Skin of body (tissue), 1 donor: ENCODE measurements at regions not wholly inside any gene's neighbourhood (a gene's known extent, or its start where the extent isn't known, plus 50 kb on each side); places are given as distances from the start of the nearest gene placed in this dataset.

Experiments used
- DNase-seq: peaks from one replicate; lab custom pipeline; 2025; lab: John Stamatoyannopoulos, UW

DNA sequence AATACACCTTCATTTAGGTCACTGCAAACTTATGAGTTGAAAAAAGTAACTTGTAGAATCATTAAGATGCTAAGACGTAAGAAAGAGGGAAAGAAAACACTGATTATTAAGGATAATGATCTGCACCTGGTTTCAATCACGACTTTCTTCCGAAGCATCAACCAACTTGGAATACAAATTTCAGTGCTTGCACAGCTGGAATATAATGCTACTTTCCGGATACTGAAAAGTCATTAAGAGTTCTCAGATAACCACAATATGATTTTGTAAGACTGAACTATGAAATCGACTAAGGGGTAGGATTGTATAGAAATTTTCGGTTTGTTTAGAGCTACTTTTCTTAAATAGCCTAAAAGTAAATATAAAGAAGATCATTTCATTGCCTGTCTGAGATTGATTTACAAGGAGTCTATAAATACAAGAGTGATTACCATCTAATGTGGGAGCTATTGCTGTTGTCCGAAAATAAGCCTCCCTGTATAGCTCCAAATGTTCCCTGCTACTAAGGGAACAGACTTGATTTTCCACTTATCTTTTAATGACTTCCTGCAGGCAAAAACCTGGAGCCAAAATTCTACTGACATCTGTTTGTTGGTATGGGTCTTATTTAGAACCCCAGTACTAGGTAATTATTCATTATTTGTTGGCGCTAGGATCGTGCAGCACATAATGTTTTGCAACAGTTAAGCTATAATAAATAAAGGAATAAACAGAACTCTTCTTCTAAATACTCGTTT lies 673.3 kb downstream of the KCNT2 start:
- DNase-seq = peak; percentile 88

DNA sequence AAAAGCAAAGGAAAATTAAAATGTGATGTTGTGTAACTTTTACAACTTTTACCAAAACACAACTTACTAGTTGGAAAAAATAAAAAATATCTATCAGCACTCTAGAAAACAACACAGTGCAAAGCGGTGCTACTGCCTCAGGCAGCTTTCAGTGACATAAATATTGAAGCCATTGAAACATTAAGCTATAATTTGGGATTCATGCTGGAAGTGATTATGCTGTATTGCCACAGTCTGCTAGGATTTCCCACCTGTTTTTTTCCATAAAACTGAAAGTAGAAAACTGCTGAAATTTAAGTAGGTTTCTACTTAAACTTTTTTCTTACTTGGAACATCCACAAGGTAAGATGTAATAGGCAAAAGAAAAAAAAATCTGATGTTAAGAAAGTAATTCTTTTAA lies 674.4 kb downstream of the KCNT2 start:
- no peak for DNase-seq

DNA sequence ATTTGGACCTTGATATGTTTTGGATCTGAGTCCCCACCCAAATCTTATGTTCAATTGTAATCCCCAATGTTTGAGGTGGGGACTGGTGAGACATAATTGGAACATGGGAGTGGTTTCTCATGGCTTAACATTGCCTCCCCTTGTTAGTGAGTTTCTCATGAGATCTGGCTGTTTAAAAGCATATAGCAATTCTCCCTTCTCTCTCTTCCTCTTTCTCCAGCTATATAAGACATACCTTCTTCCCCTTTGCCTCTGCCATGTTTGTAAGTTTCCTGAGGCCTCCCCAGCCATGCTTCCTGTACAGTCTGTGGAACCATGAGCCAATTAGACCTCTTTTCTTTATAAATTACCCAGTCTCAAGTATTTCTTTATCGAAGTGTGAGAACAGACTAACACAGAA lies 692.4 kb downstream of the KCNT2 start:
- no peak for DNase-seq

DNA sequence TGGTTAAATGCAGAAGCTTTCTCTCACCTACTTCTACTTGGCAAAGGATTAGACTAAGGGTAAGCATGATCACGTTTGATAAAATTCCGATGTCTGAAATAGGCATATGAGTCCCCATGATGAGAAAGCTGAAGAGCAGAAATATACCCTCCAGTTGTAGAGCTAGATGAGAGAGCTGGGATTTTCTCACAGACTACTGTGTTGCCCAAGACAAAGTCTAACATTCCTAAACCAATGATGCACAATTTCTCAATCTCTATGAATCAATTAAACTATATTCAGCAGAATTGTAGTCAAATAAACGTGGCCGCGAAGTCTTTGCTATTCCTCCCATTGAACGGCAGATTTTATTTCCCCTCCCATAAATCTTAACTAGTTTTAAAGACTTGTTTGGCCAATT lies 699.2 kb downstream of the KCNT2 start:
- no peak for DNase-seq

DNA sequence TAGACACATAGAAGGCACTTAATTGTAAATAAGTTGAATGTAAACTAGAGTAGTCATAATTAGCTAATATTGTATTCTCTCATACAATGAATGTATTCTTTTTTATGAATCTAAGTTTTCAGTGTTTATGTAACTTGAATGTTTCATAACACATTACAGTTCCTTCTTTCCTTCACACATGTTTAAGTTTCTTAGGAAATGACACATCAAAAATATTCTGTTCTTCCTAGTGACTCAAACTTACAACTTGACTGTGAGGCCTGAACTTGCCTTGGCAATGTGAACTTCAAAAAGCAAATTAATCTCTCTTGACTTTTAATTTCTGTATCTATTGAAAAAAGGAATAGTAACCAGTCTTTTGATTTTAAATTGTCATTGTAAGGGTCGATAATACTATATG lies 700.1 kb downstream of the KCNT2 start:
- no peak for DNase-seq

DNA sequence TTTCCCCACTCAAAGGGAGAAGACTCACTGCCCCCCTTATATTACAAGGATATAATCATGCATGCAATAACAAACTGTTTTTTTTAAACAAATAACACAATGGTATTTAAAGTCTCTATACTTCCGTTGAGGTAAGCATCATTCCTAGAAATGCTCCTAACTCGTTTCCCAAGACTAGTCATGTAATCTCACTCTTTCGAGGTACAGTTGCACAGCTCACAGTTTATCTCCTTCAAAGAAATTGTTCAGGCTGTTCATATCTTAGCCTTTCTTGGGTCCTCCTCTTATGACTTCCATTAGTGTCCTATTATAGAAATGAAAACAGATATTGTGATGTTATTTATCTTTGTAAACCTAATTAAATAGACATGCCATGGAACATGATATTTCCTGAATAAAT lies 705.0 kb downstream of the KCNT2 start:
- no peak for DNase-seq

DNA sequence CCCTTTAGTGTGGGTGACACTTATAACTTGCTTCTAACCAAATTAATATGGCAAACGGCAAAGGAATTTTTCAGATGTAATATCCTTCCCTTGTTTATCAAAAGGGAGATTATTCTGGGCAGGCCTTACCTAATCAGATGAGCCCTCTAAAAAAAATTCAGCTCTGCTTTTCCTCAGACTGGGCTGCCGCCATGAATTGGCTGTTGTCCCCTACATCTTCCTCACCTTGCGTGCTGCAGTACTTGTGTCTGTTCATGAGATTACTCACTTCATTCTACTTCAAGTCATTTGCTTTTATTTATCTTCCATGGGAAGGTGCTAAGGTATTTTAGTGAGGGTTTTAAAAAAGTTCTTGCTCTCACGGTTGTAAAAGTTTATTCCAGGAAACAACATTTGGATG lies 705.5 kb downstream of the KCNT2 start:
- DNase-seq = no peak

GRCh38 chr1:195899762-195900352 lies 708.4 kb downstream of the KCNT2 start:
- no peak for DNase-seq

GRCh38 chr1:195898924-195899323 lies 709.3 kb downstream of the KCNT2 start:
- DNase-seq = no peak

- DNase-seq = no peak
These were observed 709.9 kb downstream of the KCNT2 start for GRCh38 chr1:195898373-195898772.

DNA sequence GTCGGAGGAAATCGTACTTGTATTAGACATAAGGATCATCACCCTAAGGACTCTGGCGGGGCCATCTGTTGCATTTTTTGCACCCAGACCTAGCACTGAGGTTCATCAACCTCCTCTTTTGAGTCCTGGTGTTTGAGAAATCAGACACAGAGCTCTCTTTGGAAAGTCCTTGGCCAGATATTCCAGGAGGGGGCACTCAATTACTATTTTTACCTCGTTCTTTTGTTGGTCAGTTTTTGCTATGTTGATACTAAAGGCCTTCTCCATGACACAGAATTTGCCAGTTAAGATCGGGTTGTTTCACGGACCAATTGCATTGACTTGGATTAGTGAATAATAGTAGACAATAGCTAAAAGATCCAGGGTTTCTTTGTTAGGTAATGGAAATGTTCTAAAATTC lies 711.2 kb downstream of the KCNT2 start:
- DNase-seq = no peak

- DNase-seq = no peak
These were observed 713.8 kb downstream of the KCNT2 start for GRCh38 chr1:195894411-195894810.

GRCh38 chr1:195886000-195886399 lies 722.2 kb downstream of the KCNT2 start:
- no peak for DNase-seq

GRCh38 chr1:195878478-195878877 lies 729.8 kb downstream of the KCNT2 start:
- DNase-seq = no peak

DNA sequence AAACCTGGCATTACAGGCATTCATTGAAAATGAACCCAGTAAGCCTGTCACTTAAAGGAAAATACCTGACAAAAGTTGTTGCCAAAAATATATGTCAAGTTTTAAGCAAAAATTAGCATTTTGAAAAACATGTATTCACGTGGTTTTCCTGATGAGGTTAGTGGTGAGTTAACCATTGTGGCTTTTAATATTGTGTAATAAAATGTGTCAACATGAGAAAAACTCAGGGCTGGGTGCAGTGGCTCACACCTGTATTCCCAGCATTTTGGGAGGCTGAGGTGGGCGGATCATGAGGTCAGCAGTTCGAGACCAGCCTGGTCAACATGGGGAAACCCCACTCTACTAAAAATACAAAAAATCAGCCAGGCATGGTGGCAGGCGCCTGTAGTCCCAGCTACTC lies 731.4 kb downstream of the KCNT2 start:
- no peak for DNase-seq

- DNase-seq = no peak
These were observed 735.9 kb downstream of the KCNT2 start for GRCh38 chr1:195872376-195872775.

DNA sequence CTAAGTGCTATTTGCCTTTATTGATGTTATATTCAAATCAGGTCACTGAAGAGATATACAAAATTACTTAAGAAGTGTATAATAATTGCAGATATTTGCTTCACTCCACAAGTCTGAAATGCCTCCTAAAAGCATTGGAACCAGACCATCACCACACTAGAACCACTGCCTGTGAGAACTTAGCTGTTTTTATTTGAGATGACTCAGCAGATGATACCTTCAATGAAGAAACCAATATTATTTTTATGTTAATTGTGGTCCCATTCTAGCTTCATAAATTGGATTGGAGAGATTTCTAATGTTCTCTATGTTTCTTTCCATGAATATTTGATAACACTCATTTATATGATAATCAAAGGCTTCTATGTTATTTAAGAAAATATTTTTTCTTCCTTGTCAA lies 740.6 kb downstream of the KCNT2 start:
- DNase-seq = no peak

- DNase-seq = no peak
These were observed 741.4 kb downstream of the KCNT2 start for GRCh38 chr1:195866781-195867222.

GRCh38 chr1:195866091-195866780 lies 742.0 kb downstream of the KCNT2 start:
- DNase-seq = peak; percentile 14

DNA sequence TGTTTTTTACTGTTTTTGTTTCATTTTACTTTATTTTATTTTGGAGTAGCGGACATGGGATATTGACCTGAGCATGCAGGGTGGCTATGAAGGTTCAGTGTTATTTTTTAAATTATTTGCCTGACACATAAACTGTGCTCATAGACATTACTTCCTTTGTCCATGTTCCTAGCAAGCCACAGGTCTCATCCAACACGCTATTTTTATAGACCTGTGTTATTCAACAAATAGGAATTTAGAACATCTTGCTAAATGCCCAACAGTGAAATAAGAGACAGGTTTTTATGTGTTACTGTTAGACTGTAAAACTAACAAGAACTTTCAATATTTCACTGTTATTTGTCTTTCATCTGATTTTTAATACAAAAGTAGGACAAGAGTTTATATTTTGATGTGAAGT lies 756.4 kb downstream of the KCNT2 start:
- no peak for DNase-seq

DNA sequence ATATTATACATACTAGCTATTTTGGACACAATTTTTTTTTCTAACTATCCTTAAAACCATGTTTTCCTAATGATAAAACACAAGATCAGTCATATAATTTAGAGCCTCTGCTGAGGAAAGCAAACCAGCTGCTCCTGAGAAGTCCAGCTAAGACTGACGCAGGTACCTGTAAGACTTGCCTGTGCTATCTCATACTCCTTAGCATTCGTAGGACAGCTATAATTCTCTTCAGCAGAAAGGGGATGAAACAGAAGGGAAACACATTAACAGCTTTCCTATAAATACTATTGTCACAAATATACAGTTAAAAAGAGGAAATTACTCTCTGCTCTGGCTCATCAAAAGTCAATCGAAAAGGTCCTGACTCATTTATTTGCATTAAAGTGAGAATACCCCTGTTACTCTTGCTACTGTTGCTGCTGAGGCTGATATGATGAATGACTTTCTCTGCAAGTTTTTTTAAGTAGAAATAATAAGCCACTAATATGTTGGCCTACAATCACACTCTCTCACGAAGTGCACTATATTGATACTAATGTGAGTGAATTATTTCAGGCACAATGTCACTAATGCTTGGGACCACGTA lies 757.1 kb downstream of the KCNT2 start:
- DNase-seq = no peak

DNA sequence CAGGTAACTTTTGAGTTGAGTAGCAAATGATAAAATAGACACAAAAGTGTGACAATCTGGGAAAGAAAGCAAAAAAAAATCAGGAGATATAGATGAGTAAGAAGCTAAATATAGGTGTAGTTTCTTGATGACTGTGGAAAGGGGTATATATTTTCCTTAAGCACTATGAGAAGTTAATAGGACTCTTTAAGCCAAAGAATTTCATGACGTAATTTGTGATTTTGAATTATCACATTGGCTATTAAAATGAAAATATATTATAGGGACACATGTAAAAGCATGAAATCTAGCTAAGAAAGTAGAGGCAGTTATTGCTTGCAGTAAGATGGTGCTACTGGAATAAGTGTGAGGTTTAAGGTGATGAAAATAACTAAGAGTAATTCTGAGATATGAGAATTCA lies 759.1 kb downstream of the KCNT2 start:
- DNase-seq = no peak
